Prostate gland (tissue), 2 donors: ENCODE measurements at regions not wholly inside any gene's neighbourhood (a gene's known extent, or its start where the extent isn't known, plus 50 kb on each side); places are given as distances from the start of the nearest gene placed in this dataset.

Experiments used
- DNase-seq: peaks from one replicate; pipeline ENCODE4 v3.0.0-alpha.2; 2019; ENCODE audit warnings: low spot score
- H3K27ac ChIP-seq, 2 donors: fragments of 200-600 bp; sonication (generic); 2 replicates each; pipeline ENCODE4 v1.5.1; 2017 to 2019
- H3K27me3 ChIP-seq: fragments of 200-600 bp; sonication (generic); replicated peaks from 2 replicates; pipeline ENCODE4 v1.5.1; 2019; ENCODE audit not compliant: insufficient read depth
- H3K36me3 ChIP-seq, 2 donors: fragments of 200-600 bp; sonication (generic); 1 replicate in 1 of 2; 2 replicates in 1 of 2; pipeline versions ENCODE4 v1.5.1 to v1.8.1; 2017 to 2019
- H3K4me1 ChIP-seq: fragments of 200-600 bp; sonication (generic); replicated peaks from 2 replicates; pipeline ENCODE4 v1.5.1; 2019
- H3K4me3 ChIP-seq, 2 donors: fragments of 200-600 bp; sonication (generic); 2 replicates each; pipeline ENCODE4 v1.5.1; 2017 to 2019
- H3K9me3 ChIP-seq: fragments of 200-600 bp; sonication (generic); 2 replicates; pipeline ENCODE4 v1.5.1; 2017
- POLR2A ChIP-seq: fragments of 450-650 bp; IDR thresholded peaks from one replicate; pipeline ENCODE4 v1.6.1; 2016; ENCODE audit warnings: antibody characterized with exemption, mild to moderate bottlenecking
- POLR2AphosphoS5 ChIP-seq: sonication (generic); formaldehyde crosslinking; IDR thresholded peaks from one replicate; pipeline ENCODE4 v1.6.1; 2017; ENCODE audit warnings: antibody characterized with exemption
- WGBS: methylation state at CpG from one replicate; pipeline ENCODE4 v1.1.5; 2018; 5-methylcytosine and 5-hydroxymethylcytosine counted together
- intact Hi-C: fragments of 100-400 bp; cut with DNase I; formaldehyde crosslinking; loops from one replicate; pipeline ENCODE4 v1.14.2; 2022
- TF ChIP-seq, protein P1 (sequence below), 4 experiments: fragments of 200-600 bp in 2 of 4; fragments of 450-650 bp in 2 of 4; sonication (generic) in 2 of 4; IDR thresholded peaks; 1 replicate in 3 of 4; 2 replicates in 1 of 4; pipeline ENCODE4 v1.5.1; 2016 to 2019; ENCODE audit warnings: antibody characterized with exemption in 4 of 4, mild to moderate bottlenecking in 2 of 4, moderate library complexity in 2 of 4

- Histone ChIP-seq H3K27me3 (no peaks in the 10 kb centered on the region), H3K4me1 (no peaks in the 10 kb centered on the region), H3K36me3 (no peaks in the 10 kb centered on the region), H3K4me3 (no peak overlapping the region), H3K27ac (no peak overlapping the region), H3K9me3 (no peaks in the 10 kb centered on the region)
- no peak for TF ChIP-seq POLR2A
- TF ChIP-seq, protein P1, sequence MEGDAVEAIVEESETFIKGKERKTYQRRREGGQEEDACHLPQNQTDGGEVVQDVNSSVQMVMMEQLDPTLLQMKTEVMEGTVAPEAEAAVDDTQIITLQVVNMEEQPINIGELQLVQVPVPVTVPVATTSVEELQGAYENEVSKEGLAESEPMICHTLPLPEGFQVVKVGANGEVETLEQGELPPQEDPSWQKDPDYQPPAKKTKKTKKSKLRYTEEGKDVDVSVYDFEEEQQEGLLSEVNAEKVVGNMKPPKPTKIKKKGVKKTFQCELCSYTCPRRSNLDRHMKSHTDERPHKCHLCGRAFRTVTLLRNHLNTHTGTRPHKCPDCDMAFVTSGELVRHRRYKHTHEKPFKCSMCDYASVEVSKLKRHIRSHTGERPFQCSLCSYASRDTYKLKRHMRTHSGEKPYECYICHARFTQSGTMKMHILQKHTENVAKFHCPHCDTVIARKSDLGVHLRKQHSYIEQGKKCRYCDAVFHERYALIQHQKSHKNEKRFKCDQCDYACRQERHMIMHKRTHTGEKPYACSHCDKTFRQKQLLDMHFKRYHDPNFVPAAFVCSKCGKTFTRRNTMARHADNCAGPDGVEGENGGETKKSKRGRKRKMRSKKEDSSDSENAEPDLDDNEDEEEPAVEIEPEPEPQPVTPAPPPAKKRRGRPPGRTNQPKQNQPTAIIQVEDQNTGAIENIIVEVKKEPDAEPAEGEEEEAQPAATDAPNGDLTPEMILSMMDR (IDR thresholded peaks at IDR 0.05), result no peak
- TF ChIP-seq POLR2AphosphoS5, result no peak
- 78% methylated on average over 2 of the region's 2 CpGs for WGBS
- no peak for DNase-seq
- intact Hi-C loops, result no loop called here
Measured at GRCh38 chrY:15162211-15162610, 637.9 kb downstream of the NLGN4Y start.

DNA sequence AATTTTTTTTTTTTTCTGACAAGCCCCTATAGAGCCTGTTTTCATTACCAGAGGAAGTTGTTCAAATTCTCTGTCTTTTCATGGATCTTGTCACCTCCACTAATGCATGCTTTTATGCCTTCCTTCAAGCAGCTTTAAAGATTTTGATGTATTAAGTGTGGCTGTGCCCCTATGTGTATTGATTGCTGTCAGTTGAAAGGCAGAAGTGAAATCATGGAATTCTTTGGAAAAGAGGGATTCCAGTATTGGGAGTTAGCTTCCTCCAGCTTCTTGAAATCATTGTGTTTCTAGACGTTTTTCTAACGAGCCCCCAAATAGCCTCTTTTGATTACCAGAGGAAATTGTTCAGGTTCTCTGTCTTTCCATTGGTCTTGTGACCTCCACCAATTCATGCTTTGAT is 655.6 kb downstream of the NLGN4Y start:
- Histone ChIP-seq H3K9me3 (no peaks in the 10 kb centered on the region), H3K27me3 (no peaks in the 10 kb centered on the region), H3K4me1 (no peaks in the 10 kb centered on the region), H3K27ac (no peak overlapping the region), H3K4me3 (no peak overlapping the region), H3K36me3 (no peaks in the 10 kb centered on the region)
- TF ChIP-seq POLR2AphosphoS5, result no peak
- no peak for TF ChIP-seq POLR2A
- TF ChIP-seq, protein P1 (IDR thresholded peaks at IDR 0.05), result no peak
- 54% methylated on average over 2 of the region's 2 CpGs for WGBS
- intact Hi-C loops, result no loop called here
- no peak for DNase-seq

DNA sequence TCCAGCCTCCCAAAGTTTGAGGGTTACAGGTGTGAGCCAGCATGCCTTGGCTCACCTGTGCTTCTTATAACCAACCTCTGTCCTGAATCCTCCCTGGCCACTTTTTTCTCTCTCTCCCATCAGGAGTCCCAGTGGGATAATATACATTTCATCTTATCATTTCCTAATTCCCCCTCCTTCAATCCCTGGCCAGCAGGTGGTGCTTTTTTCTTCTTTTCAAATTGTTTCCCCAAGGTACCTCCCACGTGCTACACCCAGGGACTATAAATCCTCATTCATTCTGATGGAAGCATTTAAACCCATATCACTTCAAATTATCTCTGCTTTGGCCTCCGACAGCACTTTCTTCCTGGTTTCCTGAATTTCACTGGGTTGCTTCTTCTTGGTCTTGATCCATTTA is 704.7 kb downstream of the NLGN4Y start:
- TF ChIP-seq, protein P1 (IDR thresholded peaks at IDR 0.05), result peak in 2 of 4 experiments; percentile 16 to 17
- no peak for TF ChIP-seq POLR2A
- intact Hi-C loops, result no loop called here
- 17% methylated on average over 2 of the region's 2 CpGs for WGBS
- Histone ChIP-seq H3K36me3 (no peaks in the 10 kb centered on the region), H3K9me3 (no peaks in the 10 kb centered on the region), H3K27me3 (no peaks in the 10 kb centered on the region), H3K4me3 (no peak overlapping the region), H3K27ac (no peak overlapping the region), H3K4me1 (no peaks in the 10 kb centered on the region)
- DNase-seq, result peak; percentile 4

GRCh38 chrY:15239596-15240132 is 715.3 kb downstream of the NLGN4Y start:
- 84% methylated on average over 1 of the region's 1 CpG for WGBS
- TF ChIP-seq POLR2AphosphoS5 (no peak), POLR2A (no peak)
- TF ChIP-seq, protein P1 (IDR thresholded peaks at IDR 0.05), result no peak

DNA sequence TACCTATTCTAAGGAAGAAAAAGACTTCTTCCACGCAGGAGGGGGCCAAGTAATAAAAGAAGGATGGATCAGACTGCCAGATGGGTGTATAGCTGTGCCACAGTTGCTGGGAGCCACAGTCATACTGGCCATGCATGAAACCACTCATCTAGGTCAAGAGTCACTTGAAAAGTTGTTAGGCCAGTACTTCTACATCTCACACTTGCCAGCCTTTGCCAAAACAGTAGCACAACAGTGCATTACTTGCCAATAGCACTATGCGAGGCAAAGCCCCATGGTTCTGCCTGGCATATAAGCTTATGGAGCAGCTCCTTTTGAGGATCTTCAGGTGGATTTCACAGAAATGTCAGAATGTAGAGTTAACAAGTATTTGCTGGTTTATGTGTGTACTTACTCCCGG is 735.0 kb downstream of the NLGN4Y start:
- Histone ChIP-seq H3K9me3 (no peaks in the 10 kb centered on the region), H3K4me1 (no peaks in the 10 kb centered on the region), H3K27ac (no peak overlapping the region), H3K36me3 (no peaks in the 10 kb centered on the region), H3K27me3 (no peaks in the 10 kb centered on the region), H3K4me3 (no peak overlapping the region)
- TF ChIP-seq POLR2AphosphoS5 (no peak), POLR2A (no peak)
- TF ChIP-seq, protein P1 (IDR thresholded peaks at IDR 0.05), result no peak
- WGBS, result 56% methylated on average over 3 of the region's 3 CpGs
- DNase-seq, result peak; percentile 8
- intact Hi-C loops, result no loop called here

More at GRCh38 chrY:15239596-15240132, 715.3 kb downstream of the NLGN4Y start:
- Histone ChIP-seq H3K4me3 (no peak overlapping the region), H3K36me3 (no peaks in the 10 kb centered on the region), H3K9me3 (no peaks in the 10 kb centered on the region), H3K4me1 (no peaks in the 10 kb centered on the region), H3K27ac (no peak overlapping the region), H3K27me3 (no peaks in the 10 kb centered on the region)
- intact Hi-C loops, result no loop called here
- no peak for DNase-seq
